DMS153 treated with DMSO at 0.1 percent for 48 hours (cell line): ENCODE measurements at regions not wholly inside any gene's neighbourhood (a gene's known extent, or its start where the extent isn't known, plus 50 kb on each side); places are given as distances from the start of the nearest gene placed in this dataset.
A peak's percentile ranks its signal among the peaks of the same experiment; 100 is the strongest.
"Not testable (repeated sequence)": the region's sequence is repeated elsewhere in the genome, so short reads cannot be mapped to it uniquely, and the experiment has no call there.

Experiments used
- DNase-seq: peaks from one replicate; lab custom pipeline; 2025; ENCODE audit not compliant: unreplicated experiment; lab: John Stamatoyannopoulos, UW

DNA sequence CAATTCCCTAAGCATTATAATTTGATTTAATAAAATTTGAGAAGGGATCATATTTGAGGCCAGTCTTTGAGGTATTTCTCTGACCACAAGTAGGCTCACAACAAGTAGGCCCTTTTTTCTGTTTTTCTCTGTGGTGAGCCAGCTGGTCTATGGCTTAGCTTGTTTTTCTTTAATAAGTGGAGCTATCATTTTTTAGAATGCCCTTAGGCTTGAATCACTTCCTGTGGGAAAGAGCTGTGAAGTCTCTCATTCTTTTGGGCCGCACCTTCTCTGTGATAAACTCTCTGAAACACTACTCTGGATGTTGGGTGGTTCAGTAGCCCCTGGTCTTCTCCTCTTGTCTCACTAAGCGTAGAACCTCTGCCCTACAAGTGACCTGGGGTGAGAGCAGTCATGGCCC, 235.9 kb downstream of the SUCLG1 start:
- DNase-seq, result no peak

DNA sequence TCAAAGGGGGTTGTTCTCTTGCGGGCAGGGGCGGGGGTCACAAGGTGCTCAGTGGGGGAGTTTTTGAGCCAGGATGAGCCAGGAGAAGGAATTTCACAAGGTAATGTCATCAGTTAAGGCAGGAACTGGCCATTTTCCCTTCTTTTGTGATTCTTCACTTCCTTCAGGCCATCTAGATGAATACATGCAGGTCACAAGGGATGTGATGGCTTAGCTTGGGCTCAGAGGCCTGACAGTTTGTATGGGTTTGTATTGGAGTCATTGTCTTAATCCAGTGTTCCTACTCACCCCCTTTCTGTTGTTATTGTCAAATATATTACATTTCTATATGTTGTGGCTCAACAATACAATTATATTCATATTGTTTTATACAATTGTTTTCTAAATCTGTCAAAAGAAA, 238.0 kb downstream of the SUCLG1 start:
- DNase-seq, result not testable (repeated sequence)

DNA sequence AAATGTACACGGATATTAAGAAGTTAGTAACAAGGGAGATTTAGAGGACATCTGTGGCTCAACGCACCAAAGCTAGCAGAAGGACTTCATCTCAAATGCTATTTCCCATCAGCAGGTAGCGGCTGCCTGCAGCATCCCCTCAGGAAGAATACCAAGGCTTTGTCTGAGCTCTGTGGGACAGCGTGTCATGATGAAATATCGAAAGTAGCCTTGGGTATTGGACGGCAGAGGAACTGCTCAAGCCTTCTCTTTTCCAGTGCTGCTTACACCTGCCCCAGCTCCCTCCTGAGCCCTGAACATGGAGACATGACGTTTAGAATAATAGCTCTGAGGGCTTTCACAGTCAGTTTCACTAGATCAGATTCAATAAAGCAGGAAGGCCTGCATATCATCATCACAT, 241.6 kb downstream of the SUCLG1 start:
- no peak for DNase-seq

DNA sequence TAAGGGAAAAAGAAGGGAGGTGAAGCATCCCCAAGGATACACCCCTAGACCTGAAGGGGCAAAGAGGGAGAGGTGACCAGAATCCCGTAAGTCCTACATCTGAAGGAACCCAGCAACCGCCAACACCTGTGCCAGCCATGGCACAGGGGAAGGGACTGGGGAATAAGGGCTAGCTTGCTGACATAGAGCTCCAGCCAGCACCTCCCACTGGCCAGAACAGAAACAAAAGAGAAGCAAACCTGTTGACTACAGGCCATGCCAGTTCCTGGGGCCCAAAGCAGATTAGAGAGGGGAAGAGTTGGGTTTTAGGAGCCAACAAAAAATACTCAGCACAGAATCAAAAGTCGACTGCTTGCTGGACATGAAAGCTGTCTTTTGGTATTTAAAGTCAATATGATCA, 244.6 kb downstream of the SUCLG1 start:
- no peak for DNase-seq

DNA sequence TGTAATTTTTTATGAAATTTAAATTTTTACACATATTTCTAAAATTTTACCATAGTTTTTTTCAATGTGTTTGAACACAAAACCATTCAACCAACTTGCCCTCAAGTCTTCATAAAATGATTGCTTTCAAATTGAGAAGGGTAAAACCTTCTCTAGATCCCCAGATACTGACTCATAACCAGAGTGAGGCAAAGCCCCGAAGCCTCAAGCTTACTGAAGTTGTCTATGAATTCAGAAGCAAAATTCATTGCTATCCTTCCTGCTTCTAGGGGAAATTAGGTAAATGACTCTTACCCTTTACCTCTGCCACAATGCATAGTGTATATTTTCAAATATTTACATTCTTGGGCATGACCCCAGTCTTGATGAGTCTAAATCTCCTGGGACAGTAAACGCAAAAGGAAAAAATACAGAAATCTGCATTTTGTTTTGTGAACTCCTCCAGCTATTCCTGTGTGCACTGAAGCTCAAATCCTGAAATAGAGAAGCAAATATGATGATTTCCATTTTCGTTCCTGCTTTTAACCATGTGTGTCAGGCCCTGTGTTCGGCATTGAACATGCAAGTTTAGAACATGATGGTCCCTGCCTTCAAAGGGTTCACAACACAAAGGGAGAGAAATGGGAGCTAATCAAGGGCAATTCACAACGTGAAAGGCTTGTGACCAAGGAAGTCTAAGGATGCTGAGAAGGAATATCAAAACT, 246.3 kb downstream of the SUCLG1 start:
- DNase-seq, result no peak

DNA sequence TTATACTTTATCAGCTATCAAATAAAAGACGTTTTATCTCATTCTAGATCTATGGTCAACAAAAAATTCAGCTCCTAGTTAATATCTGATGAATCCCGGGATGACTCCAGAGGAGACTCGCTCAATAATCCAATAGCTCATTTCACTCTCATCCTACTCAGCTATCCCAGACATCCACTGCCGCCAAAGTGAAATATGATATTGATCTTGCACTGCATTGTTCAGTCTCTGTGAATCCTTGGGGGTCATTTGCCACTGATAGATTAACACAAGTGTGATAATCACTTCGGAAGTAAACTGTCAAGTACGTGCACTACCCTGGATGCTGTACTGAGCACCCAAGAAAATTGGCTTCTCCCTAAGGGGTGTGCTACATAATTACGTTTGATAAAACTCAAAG, 249.1 kb downstream of the SUCLG1 start:
- no peak for DNase-seq

DNA sequence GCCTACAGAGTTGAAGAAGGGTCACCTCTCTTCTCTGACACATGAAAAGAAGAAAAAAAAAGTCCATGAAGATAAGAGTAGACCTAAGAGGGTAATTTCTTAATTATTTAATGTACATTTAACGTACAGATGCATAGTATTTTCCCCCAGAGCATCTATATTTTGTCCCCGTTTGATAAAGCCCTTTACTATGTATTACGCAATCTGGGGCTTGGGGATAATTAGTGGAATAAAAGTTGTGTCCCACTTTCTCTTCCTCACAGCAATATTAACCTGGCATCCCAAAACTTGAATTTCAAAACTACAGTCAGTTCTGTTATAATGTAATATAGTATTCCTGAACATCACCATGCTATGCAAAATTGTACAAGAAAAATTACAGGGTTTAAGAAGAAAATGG, 254.1 kb downstream of the SUCLG1 start:
- DNase-seq, result no peak

DNA sequence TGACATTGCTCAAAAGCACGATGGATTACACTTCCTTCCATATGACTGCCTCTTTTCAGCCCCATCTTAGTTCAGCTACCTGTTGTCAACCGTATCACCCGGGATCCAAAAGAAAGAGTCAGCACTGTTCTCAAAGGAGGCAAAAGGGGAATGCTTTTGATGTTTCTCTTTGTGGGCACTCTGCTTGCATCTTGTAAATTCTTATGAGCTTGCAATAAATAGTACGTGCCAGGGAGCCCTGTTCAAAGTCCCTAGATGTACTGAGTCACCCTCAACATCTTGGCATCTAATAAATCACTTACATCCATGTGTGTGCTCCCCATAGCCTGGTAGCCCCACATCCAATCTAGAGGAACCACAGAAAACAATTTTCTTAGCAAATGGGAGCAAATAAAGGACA, 256.9 kb downstream of the SUCLG1 start:
- DNase-seq, result no peak

DNA sequence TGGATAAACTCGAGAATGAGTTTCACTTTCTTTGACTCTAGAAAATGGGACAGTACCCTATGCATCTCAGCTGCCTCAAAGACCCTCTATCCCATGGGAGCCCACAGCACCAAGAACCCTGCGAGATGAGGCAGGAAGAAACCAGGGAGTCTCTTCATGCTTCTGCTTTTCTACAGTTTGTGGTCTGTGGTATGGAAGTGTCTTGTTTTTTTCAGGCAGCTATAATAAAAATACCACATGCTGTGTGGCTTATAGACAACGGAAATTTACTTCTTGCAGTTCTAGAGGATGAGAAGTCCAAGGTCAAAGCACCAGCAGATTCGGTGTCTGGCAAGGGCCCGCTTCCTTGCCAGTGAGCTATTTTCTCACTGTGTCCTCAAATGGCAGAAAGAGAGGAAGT, 257.9 kb downstream of the SUCLG1 start:
- no peak for DNase-seq

DNA sequence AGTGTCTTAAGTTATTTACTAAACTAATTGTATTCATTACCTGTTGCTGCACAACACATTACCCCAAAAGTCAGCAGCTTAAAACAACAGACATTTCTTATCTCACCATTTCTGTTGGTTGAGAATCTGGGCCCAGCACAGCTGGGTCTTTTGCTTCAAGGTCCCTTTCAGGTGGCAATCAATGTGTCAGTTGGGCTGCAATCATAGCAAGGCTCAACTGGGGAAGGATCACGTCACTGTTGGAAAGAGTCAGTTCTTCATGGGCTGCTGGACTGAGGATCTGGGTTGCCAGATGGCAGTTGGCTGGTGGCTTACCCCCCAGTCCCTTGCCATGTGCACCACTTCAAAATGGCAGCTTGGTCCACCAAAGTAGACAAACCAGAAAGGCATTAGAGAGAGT, 261.2 kb downstream of the SUCLG1 start:
- DNase-seq, result no peak

DNA sequence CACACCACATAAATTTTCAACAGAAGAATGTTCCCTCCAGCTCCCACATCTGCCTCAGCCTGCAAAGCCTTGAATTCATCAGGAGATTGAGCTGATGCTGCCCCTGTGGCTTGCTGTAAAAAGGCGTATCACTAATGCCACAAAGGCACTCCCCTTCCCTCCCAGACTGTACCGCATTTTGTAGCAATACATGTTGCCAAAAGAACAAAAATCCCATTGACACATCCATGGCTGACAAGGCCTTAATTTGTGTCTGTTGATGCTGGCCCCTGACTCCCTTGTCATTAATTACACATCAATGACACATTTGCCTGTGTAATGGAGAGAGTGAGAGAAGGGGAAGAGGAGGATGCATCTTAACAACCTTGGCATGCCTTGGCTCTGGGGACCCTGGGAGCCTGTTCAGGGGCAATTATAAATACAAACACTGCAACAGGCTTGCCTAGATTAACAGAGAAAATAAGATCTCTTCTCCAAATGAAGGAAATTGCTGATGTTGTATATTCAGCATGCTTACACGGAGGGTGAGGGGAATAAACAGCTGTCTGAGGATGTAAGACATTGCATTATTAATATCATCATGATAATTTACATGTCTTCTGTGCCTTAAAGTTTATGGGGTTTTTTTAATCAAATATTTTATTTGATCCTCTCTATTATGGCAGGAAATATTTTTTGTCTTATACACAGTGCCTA, 264.0 kb downstream of the SUCLG1 start:
- no peak for DNase-seq

DNA sequence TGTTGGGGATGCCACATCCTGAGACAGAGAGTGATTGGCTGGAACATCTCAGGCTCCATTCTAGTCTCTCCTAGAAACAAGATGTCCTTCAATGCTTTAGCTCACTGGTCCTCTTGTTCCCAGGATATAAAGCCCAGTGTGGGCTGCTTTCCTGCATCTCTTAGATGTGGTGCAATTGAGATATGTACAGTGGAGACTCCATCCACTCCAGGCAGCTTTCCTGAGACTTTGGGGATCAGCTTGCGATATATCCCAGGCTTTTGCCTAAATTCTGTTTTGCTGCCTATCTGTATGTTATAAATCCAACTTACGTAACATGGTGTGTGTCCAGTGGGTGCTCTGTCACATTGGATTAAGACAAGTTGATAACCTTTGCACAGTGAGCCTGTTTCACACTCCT, 264.9 kb downstream of the SUCLG1 start:
- DNase-seq, result no peak

DNA sequence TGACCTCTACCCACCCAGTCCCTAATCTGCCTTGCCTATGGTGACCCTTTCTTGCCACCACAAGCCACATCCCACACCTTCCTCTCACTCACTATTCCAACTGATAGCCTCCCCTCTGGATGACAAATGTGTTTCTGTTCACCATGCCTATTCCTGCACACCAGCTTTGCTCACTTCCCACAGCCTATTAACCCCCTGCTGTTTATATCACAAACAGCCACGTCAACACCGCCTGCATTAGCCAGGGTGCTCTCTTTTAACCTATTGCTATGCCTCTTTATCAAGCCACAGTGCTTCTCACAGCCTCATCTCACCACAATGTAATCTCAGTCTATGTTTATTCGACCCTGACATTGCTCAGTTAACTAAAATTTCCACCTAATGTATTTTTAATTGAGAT, 271.8 kb downstream of the SUCLG1 start:
- DNase-seq, result no peak

DNA sequence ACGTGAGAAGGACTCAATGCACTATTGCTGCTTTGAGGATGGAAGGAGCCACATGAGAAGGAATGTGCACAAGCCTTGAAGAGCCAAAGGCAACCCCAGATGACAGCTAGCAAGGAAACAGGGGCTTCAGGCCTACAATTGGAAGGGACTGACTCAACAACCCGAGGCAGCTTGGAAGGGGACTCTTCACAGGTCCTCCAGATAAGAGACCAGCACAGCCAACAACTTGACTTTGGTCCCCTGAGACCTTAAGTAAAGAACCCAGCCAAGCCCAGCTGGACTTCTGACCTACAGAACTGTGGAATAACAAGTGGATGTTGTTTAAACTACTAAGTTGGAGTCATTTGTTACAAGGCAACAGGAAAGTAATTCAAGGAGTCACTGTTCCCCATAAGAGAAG, 277.2 kb downstream of the SUCLG1 start:
- DNase-seq, result no peak

DNA sequence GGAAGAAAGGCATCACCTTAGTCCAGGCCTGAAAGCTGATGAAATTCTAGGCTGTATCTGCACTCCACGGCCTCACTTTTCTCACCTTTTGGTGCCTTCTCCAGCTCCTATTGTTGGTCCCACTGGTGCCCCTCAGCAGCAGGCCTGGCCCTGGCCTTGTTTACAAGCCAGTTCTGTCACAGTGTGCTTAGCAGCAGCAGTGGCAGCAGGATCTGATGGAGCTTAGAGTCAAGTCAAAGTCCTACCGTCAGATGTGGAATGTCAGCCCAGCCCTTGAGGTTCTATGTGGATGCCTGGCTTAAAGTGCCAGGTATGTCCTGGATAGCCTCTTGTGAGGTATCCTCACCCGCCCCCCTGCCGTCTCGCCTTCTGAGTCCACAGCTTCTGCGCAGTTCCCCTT, 281.3 kb downstream of the SUCLG1 start:
- no peak for DNase-seq

DNA sequence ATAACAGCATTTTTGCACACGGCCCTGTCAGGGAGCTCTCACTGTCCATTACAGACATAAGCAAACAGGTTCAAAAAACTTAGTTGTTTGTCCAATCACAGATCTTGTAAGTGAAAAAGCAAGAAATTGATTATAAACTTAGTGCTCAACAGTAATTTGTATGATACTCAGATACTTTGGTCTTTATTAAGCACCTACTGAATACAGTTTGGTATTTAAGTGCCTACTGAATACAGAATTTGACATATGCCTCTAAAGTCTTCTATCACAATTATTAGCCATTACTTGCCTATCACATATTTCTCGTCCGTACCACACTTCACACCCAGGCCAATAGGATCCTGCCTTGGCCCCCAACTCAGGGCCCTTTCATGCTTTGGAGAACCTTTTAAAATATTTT, 283.1 kb downstream of the SUCLG1 start:
- no peak for DNase-seq

DNA sequence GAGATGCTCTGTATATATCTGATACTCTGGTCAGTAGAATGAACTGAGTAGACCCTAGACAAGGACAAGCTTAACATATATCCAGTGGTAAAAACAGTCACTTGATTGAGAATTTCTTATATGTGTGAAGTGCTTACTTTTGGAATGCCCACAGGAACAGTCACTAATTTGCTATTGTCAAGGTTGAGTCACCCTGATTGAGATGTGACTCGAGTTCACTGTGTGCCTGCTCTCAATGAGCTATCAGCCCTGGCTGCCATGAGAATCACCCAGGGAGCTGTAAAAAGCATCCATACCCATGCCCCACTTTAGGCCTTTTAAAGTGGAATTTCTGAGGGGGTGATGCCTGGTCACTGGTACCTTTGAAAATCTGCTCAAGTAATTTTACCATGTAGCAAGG, 283.7 kb downstream of the SUCLG1 start:
- DNase-seq, result no peak

DNA sequence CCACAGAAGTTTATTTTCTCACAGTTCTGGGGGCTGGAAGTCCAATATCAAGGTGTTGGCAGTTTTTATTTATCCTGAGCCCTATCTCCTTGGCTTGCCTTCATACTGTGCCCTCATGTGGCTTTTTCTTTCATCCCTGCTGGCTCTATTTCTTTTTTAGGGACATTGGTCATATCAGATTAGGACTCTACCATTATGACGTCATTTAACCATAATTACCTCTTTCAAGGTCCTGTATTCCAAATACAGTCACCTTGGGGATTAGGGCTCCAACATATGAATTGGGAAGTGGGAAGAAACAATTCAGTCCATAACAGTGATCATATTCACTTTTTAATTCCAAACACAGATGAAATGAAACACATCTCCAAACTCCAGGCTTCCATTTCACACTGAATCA, 286.0 kb downstream of the SUCLG1 start:
- no peak for DNase-seq

DNA sequence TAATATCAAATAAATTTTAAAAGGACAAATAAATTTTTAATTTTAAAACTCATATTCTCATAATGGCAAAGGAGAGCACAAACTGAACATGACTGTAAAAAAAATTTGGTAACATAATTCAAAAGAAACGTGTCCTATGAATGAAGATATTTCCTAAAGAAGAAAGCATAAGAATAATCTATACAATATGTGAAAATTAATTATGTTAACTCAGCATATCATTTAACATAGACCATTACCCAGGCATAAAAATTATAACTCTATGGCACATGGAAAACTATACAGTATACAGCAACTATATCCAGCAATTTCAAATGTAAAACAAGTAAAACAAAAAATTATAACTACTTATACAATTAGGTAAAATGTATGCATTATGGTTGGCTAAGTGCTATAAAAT, 288.1 kb downstream of the SUCLG1 start:
- DNase-seq, result no peak

DNA sequence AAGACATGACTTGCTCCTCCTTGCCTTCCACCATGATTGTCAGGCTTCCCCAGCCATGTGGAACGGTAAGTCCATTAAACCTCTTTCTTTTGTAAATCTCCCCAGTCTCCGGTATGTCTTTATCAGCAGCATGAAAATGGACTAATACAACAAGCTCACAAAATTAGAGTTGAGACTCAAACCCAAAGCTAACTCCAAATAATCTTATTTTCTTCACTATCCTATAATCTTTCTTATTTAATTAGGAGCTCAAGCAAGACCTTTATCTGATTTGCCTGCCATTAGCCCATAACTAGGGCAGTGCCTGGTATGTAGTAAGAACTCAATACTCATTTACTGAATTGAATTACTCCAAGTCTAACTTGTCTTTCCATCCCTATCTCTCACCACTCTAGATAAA, 289.2 kb downstream of the SUCLG1 start:
- no peak for DNase-seq

DNA sequence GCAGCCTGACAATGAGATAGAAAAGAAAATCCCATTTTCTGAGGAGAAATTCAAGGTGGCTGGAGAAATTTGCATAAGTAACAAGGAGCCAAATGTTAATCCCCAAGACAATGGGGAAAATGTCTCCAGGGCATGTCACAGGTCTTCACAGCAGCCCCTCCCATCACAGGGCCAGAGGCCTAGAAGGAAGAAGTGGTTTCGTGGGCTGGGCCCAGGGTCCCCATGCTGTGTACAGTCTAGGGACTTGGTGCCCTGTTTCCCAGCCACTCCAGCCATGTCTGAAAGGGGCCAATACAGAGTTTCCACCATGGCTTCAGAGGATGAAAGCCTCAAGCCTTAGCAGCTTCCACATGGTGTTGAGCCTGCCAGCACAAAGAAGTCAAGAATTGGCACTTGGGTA, 290.5 kb downstream of the SUCLG1 start:
- DNase-seq, result not testable (repeated sequence)

DNA sequence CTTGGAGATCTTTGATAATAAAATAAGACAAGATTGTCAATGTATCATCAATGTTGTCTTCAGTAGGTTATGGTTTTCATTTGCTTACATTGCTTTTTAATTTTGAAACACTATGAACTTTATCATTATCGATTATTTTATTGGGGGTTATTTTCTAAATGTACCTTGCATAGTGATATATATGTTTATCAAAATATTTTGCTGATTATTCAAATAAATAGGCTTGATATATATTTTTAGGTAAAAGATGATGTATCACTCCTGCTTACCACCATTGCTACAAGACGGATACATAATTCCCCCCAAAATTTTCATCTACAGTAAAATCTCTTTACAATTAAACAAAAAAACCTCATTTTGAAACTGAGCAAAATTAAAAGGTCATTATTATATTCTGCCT, 293.8 kb downstream of the SUCLG1 start:
- no peak for DNase-seq

DNA sequence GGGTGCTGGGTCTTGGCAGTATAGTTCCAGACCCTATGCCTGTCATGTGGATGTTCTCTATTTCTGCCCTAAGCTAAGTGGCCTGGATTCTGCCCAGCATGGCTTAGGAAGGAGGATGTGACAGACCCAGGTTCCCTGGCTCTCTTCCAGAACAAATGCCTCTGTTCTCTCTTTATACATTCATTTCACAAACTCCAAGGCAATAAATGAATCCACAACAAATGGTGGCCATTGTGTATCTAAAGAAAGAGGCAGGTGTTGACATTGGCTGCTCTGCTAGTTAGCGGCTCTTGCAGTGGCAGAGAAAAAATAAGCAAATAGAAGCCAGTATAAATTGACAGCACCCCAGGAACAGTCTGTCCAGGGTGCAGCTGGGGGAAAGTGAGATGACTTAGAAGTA, 298.6 kb downstream of the SUCLG1 start:
- peak; percentile 94 for DNase-seq
